IPS DF 4.7 (cell line): ENCODE measurements at regions not wholly inside any gene's neighbourhood (a gene's known extent, or its start where the extent isn't known, plus 50 kb on each side); places are given as distances from the start of the nearest gene placed in this dataset.
"Not testable (repeated sequence)": the region's sequence is repeated elsewhere in the genome, so short reads cannot be mapped to it uniquely, and the experiment has no call there.

Source experiments
- DNase-seq: peaks from one replicate; pipeline ENCODE4 v3.0.0-alpha.2; 2013; ENCODE audit warnings: low spot score; ENCODE audit errors: extremely low read depth

- DNase-seq: peak; percentile 11
These were observed 531.5 kb downstream of the CSNK1G3 start for GRCh38 chr5:124043456-124043855.

GRCh38 chr5:124040799-124041198 lies 528.8 kb downstream of the CSNK1G3 start:
- no peak for DNase-seq

GRCh38 chr5:124039410-124039809 lies 527.4 kb downstream of the CSNK1G3 start:
- DNase-seq: no peak

- no peak for DNase-seq
These were observed 524.8 kb downstream of the CSNK1G3 start for GRCh38 chr5:124036786-124037185.

DNA sequence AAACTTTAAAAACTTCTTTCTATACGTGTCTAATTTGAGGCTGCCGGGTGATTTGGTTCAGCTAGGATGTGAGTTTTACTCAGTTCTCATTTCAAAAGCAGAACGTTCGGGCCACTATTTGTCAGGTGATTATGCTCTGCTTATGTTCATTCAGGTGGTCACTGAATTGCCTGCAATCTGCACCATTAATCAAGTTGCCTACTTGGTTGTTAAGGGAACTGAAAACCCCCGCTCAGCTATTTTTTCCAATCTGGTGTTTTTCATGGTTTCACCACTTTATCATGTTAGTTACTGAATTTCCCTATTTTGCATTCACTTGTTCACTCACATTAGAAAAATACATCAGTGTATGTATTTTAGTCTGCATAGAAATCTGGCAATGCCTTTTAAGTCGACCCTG lies 523.0 kb downstream of the CSNK1G3 start:
- DNase-seq: no peak

GRCh38 chr5:124034083-124034700 lies 522.2 kb downstream of the CSNK1G3 start:
- no peak for DNase-seq

GRCh38 chr5:124030043-124030491 lies 518.1 kb downstream of the CSNK1G3 start:
- no peak for DNase-seq

DNA sequence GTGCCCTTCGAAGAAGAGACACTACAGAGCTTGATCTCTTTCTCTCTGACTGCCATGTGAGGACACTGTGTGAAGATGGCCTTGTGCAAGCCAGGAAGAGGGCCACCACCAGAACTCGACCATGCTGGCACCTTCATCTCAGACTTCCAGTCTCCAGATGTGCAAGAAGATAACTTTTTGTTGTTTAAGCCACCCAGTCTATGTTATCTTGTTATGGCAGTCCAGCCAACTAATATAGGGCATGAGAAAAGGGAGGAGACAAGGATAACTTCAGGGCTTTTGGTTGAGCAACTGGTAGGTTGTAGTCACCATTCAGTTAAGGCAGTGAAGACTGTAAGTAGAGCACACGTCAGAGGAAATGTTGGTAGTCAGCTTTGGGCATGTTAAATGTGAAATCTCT lies 515.5 kb downstream of the CSNK1G3 start:
- DNase-seq: no peak

DNA sequence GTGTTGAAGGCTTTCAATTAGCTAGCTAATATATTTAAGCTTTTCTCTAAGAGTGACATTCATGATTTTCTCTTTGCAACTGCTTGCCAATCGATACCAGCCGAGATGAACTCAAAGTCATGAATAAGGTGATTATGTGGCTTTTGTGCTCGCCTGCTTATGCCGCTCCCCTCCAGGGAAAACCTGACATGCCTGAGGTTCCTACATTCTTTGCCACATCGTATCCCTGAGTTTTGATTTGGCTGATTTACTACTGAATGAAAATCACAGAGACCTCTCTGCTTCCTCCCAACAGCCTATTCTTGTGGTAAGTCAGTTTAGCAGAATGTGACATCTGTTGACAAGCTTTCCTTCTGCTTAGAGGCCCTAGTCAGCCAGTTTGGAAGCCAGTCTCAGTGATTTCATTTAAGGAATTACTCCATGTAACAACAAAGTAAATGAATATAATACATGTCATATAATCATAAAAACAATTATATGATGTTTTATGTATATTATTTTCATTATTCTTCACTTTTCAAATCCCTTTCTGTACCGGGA lies 513.4 kb downstream of the CSNK1G3 start:
- DNase-seq: no peak

DNA sequence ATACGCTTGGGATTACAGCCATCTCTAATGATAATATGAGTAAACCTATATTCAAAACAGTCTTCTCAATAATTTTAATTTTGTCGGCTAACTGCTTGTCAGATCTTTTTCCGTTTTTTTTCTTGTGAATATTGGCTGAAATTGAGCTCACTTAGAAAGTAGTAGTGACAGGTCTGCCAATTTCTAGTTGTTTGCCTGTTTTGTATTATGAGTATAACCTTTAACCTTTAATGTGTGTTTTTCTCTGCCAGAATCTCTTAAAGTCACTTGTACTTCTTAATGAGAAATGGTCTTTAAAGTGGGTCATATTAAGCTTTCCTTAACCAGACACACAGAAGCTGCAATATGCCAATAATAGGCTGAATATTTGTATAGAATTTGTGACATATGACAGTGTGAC lies 511.0 kb downstream of the CSNK1G3 start:
- DNase-seq: no peak

GRCh38 chr5:124021776-124022175 lies 509.8 kb downstream of the CSNK1G3 start:
- DNase-seq: no peak

- DNase-seq: no peak
These were observed 509.2 kb downstream of the CSNK1G3 start for GRCh38 chr5:124021066-124021641.

- not testable (repeated sequence) for DNase-seq
These were observed 505.3 kb downstream of the CSNK1G3 start for GRCh38 chr5:124017321-124017720.

GRCh38 chr5:124007675-124008398 lies 495.9 kb downstream of the CSNK1G3 start:
- DNase-seq: no peak

DNA sequence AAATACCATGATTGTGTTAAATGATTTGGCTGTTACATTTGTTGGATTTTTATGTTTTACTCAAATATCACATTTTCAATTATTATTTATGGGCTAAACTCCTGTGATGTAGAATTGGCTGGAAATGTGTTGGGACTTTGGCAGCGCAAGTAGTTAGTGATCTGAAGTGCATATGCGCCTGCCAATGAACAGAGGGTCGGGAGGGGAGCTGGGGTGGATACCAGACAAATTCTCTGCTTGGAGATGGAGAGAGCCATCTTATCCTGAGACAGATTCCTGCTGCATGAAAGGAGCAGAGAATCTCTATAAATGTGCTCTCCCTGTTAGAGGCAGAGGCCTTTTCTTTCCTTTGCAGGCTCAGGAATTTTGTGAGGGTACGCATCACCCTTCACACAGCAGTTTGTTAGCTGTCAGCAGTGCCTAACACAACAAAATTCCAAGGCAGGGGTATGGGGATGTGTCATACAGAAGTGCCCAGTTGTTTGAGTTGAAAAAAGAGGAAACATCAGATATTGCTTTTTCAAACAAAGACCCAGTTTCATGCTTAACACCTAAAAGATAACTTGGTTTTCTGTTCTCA lies 489.1 kb downstream of the CSNK1G3 start:
- no peak for DNase-seq

DNA sequence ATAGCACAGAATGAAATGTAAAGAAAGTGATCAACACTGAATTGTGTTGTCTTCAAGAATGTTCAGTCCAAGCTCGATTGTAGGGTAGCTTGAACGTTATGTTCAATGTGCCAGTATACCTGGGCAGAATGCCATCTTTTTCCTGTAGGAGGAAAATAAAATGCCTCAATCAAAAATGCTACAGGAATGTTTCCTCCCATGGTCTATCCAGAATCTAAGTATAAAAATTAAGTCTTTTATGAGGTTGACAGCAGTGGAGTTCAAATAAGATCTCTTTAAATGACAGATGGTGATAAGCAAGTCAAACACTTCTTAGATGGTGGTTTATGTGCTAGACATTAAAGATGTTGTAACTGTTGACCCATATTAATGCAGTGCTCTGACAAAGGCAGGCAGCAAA lies 488.6 kb downstream of the CSNK1G3 start:
- no peak for DNase-seq

GRCh38 chr5:123997462-123998215 lies 485.7 kb downstream of the CSNK1G3 start:
- DNase-seq: no peak

DNA sequence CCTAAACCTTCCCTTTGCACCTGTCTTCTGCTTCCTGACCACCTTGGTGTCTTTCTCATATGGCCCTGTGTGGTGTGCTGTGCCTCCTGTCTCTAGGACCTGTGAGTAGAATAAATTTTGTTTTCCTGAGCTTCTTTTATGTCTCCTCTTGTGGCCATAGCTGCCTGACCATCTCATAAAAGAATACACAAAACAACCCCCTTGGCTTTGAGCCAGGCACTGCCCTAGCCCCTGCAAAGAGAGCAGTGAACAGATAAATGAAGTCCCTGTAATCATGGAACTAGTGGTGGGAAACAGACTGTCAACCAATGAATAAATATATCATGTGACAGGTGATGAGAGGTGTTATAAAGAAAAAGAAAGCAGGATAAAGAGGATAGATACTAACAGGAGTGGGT lies 485.1 kb downstream of the CSNK1G3 start:
- no peak for DNase-seq

- DNase-seq: peak; percentile 33
These were observed 480.7 kb downstream of the CSNK1G3 start for GRCh38 chr5:123992641-123993040.

DNA sequence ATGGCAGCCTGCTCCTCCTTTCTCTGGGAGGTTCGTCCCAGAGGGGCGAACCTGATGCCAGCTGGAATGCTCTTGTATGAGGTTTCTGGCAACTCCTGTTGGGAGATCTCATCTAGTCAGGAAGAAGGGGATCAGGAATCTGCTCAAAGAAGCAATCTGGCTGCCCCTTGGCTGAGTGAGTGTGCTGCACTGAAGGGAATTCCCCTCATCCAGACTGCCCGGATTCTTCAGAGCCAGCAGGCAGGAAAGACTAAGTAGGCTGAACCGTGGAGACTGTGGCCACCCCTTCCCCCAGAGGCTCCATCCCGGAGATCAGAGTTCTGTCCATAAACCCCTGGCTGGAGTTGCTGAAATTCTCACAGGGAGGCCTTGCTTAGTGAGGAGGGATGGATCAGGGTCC lies 476.0 kb downstream of the CSNK1G3 start:
- DNase-seq: no peak

DNA sequence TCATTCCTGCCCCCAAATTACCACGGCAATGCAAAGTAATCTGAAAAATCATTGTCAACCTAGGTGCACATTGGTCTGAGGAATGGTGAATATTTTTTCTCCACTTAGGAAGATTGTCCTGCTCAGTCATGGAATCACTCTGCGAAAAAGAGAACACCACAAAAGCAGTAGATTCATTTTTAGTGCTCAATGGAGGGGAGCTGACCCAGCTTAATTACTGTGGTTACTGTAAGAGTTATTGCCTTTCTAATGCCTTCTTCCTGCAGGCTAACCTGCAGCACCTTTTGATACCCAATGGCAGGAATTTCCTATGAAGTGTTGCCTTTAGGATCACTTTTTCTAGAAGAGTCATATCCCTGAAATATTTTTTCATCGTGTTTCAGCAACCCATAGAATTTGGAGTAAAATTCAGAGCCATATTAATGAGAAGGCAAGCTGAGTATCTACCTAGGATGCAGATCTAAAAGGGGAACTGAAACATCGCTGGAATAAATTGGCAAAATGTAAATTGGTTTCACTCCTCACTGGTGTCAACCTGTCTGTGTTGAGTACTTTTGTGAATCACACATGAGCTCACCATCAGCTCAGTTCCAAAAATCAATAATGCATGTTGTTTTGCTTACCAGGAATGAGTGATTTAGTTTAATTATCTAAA lies 464.5 kb downstream of the CSNK1G3 start:
- DNase-seq: no peak
